HepG2 (cell line): ENCODE measurements at regions not wholly inside any gene's neighbourhood (a gene's known extent, or its start where the extent isn't known, plus 50 kb on each side); places are given as distances from the start of the nearest gene placed in this dataset.

Source experiments
- ATAC-seq: fragments of 200-7000 bp; cut with Tn5 transposase; 3 replicates; pipeline ENCODE4 v1.9.1; 2020; ENCODE audit warnings: mild to moderate bottlenecking, moderate library complexity
- BruUV-seq: library from RNA; stranded (reverse); fragments of 400-500 nt; replicated peaks from 2 replicates; lab custom pipeline; 2021; lab: Mats Ljungman, UMichigan
- CTCF ChIA-PET: fragments of 300-600 bp; formaldehyde crosslinking; extraction: SDS; loops from one replicate; lab custom pipeline; 2021; ENCODE audit warnings: low total read pairs, inconsistent platforms, low intra/inter-chr PET ratio; lab: Yijun Ruan, JAX
- POLR2A ChIA-PET: fragments of 350-600 bp; sonication (Branson Sonifier 250); formaldehyde crosslinking; loops from one replicate; lab custom pipeline; 2020; ENCODE audit warnings: antibody characterized with exemption, inconsistent platforms; lab: Yijun Ruan, JAX
- DNase-seq: peaks from one replicate; pipeline ENCODE4 v3.0.0-alpha.2; 2015; ENCODE audit warnings: low spot score
- FAIRE-seq: peaks from 3 replicates; lab custom pipeline; 2011; peaks lifted over from hg19 to GRCh38; lab: Jason Lieb, UNC
- H2AFZ ChIP-seq: one replicate; pipeline ENCODE4 v1.6.1; 2011; ENCODE audit warnings: low read length, inconsistent platforms
- H3K27ac ChIP-seq: fragments of 300-600 bp; 3 replicates; pipeline ENCODE4 v1.8.0; 2011; ENCODE audit warnings: mixed run types, mild to moderate bottlenecking, mixed read lengths, low read length, inconsistent platforms; ENCODE audit not compliant: insufficient read depth; ENCODE audit errors: extremely low read length
- H3K27me3 ChIP-seq, 2 experiments: fragments of 200-600 bp in 1 of 2; 2 replicates in 1 of 2; 3 replicates in 1 of 2; pipeline versions ENCODE4 v1.6.0 to v1.8.0; 2011; ENCODE audit warnings: low read length in 2 of 2, mild to moderate bottlenecking in 2 of 2, moderate library complexity in 2 of 2, inconsistent platforms in 1 of 2; ENCODE audit not compliant: insufficient read depth in 2 of 2, control insufficient read depth in 1 of 2
- H3K36me3 ChIP-seq, 2 experiments: fragments of 200-600 bp in 1 of 2; replicated peaks in 1 of 2; 2 replicates in 1 of 2; 3 replicates in 1 of 2; pipeline versions ENCODE4 v1.5.1 to v1.8.0; 2011; ENCODE audit warnings: low read length in 2 of 2, inconsistent platforms in 1 of 2; ENCODE audit not compliant: insufficient read depth in 2 of 2, control insufficient read depth in 1 of 2
- H3K4me1 ChIP-seq: 2 replicates; pipeline ENCODE4 v1.5.1; 2012; ENCODE audit warnings: low read length, inconsistent platforms; ENCODE audit not compliant: insufficient read depth
- H3K4me2 ChIP-seq: 2 replicates; pipeline ENCODE4 v1.6.0; 2011; ENCODE audit warnings: low read depth, low read length, inconsistent platforms
- H3K4me3 ChIP-seq, 3 experiments: fragments of 200-600 bp in 1 of 3; sonication (generic), shearing (Covaris generic) in 1 of 3; replicated peaks in 1 of 3; 2 replicates each; pipeline ENCODE4 v1.5.1; 2011 to 2016; ENCODE audit warnings: low read length in 3 of 3, inconsistent platforms in 2 of 3, low read depth in 2 of 3, mild to moderate bottlenecking in 2 of 3, control low read depth in 1 of 3, mixed read lengths in 1 of 3; ENCODE audit not compliant: insufficient read depth in 1 of 3
- H3K79me2 ChIP-seq: one replicate; pipeline ENCODE4 v1.6.1; 2011; ENCODE audit warnings: low read length, inconsistent platforms; ENCODE audit not compliant: insufficient read depth
- H3K9ac ChIP-seq: 2 replicates; pipeline ENCODE4 v1.6.0; 2011; ENCODE audit warnings: mild to moderate bottlenecking, low read depth, low read length, inconsistent platforms; ENCODE audit not compliant: insufficient read depth
- H3K9me3 ChIP-seq: 2 replicates; pipeline ENCODE4 v1.5.1; 2012; ENCODE audit warnings: mild to moderate bottlenecking, low read length
- H4K20me1 ChIP-seq: 2 replicates; pipeline ENCODE4 v1.6.0; 2011; ENCODE audit warnings: inconsistent platforms, mild to moderate bottlenecking, low read length, moderate library complexity; ENCODE audit not compliant: insufficient read depth
- ARID4A ChIP-seq: sonication (generic); formaldehyde crosslinking; IDR thresholded peaks from 2 replicates; pipeline ENCODE4 v1.5.0; 2020; ENCODE audit warnings: mild to moderate bottlenecking, missing genetic modification reagents, borderline replicate concordance
- CHCHD3 ChIP-seq: sonication (generic); formaldehyde crosslinking; IDR thresholded peaks from 2 replicates; pipeline ENCODE4 v1.8.0; 2022; ENCODE audit warnings: mild to moderate bottlenecking, missing genetic modification reagents, moderate library complexity
- FOXP1 ChIP-seq, 2 experiments: fragments of 450-650 bp in 1 of 2; IDR thresholded peaks; 2 replicates each; pipeline ENCODE4 v1.6.1; 2017 to 2018; ENCODE audit warnings: antibody characterized with exemption in 1 of 2
- FOXP4 ChIP-seq: sonication (generic); formaldehyde crosslinking; IDR thresholded peaks from 2 replicates; pipeline ENCODE4 v1.4.0; 2020; ENCODE audit warnings: missing genetic modification reagents
- HNRNPH1 ChIP-seq: fragments of 200-400 bp; formaldehyde crosslinking; optimal IDR thresholded peaks from 2 replicates; pipeline ENCODE3; 2017; ENCODE audit warnings: mild to moderate bottlenecking, low read depth, low read length
- KAT2B ChIP-seq: fragments of 150-350 bp; IDR thresholded peaks from 2 replicates; pipeline ENCODE4 v1.6.1; 2014; ENCODE audit warnings: low read depth, low read length, borderline replicate concordance
- SKIL ChIP-seq: sonication (generic); formaldehyde crosslinking; IDR thresholded peaks from 2 replicates; pipeline ENCODE4 v1.8.0; 2022; ENCODE audit warnings: missing genetic modification reagents, mild to moderate bottlenecking, moderate library complexity, borderline replicate concordance
- SP140L ChIP-seq: sonication (generic); formaldehyde crosslinking; IDR thresholded peaks from 2 replicates; pipeline ENCODE4 v1.4.0; 2020; ENCODE audit warnings: missing genetic modification reagents, borderline replicate concordance
- ZNF253 ChIP-seq: sonication (generic); formaldehyde crosslinking; IDR thresholded peaks from 2 replicates; pipeline ENCODE4 v1.8.0; 2022; ENCODE audit warnings: mild to moderate bottlenecking, missing genetic modification reagents, borderline replicate concordance
- ZNF350 ChIP-seq: sonication (generic); formaldehyde crosslinking; IDR thresholded peaks from 2 replicates; pipeline ENCODE4 v1.4.0; 2020; ENCODE audit warnings: mild to moderate bottlenecking, low read depth, missing genetic modification reagents, borderline replicate concordance
- ZNF510 ChIP-seq: sonication (generic); formaldehyde crosslinking; IDR thresholded peaks from 2 replicates; pipeline ENCODE4 v1.4.0; 2020; ENCODE audit warnings: low read depth, mild to moderate bottlenecking, missing genetic modification reagents
- ZNF616 ChIP-seq: sonication (generic); formaldehyde crosslinking; IDR thresholded peaks from 2 replicates; pipeline ENCODE4 v1.5.0; 2020; ENCODE audit warnings: low read depth, mild to moderate bottlenecking, missing genetic modification reagents
- ZUFSP ChIP-seq: sonication (generic); formaldehyde crosslinking; IDR thresholded peaks from 2 replicates; pipeline ENCODE4 v1.9.0; 2021; ENCODE audit warnings: missing genetic modification reagents, mild to moderate bottlenecking, borderline replicate concordance
- WGBS: methylation state at CpG from one replicate; pipeline ENCODE4 v1.1.6; 2017; ENCODE audit warnings: low lambda C conversion rate; 5-methylcytosine and 5-hydroxymethylcytosine counted together
- in situ Hi-C: cut with HindIII; loops from 2 replicates; pipeline ENCODE4 v1.10.0; 2017; ENCODE audit warnings: low pct_unique_long_range_greater_than_20kb; ENCODE audit not compliant: extremely low pct_ligation_motif_present
- intact Hi-C: fragments of 100-400 bp; cut with micrococcal nuclease; formaldehyde crosslinking; loops from one replicate; pipeline ENCODE4 v1.10.0; 2022; ENCODE audit not compliant: unreplicated experiment

- TF ChIP-seq FOXP1 (IDR thresholded peaks at IDR 0.05) (no peak), FOXP1 (CRISPR knock-in tag; IDR thresholded peaks at IDR 0.05) (no peak), HNRNPH1 (no peak), SP140L (CRISPR knock-in tag) (no peak), ZNF350 (CRISPR knock-in tag) (no peak), KAT2B (no peak), ZNF616 (no peak), FOXP4 (CRISPR knock-in tag) (no peak), CHCHD3 (CRISPR knock-in tag) (no peak), ZNF510 (CRISPR knock-in tag) (no peak), SKIL (CRISPR knock-in tag) (no peak), ZUFSP (CRISPR knock-in tag) (no peak), ZNF253 (CRISPR knock-in tag) (no peak), ARID4A (CRISPR knock-in tag) (no peak)
- in situ Hi-C loops = no loop called here
- intact Hi-C loops = no loop called here
- Histone ChIP-seq H3K27ac (no peak overlapping the region), H3K4me1 (no peaks in the 10 kb centered on the region), H3K9ac (no peak overlapping the region), H3K36me3 (no peaks in the 10 kb centered on the region), H3K9me3 (no peaks in the 10 kb centered on the region), H3K79me2 (no peaks in the 10 kb centered on the region), H3K4me3 (no peak overlapping the region), H4K20me1 (no peaks in the 10 kb centered on the region), H3K4me2 (no peak overlapping the region), H3K27me3 (no peaks in the 10 kb centered on the region), H2AFZ (no peak overlapping the region)
- WGBS = 3% methylated on average over 1 of the region's 1 CpG
- ATAC-seq (no peak), FAIRE-seq (no peak), DNase-seq (no peak)
- BruUV-seq = no TSS peak
- POLR2A ChIA-PET = no interaction called here
- CTCF ChIA-PET = no interaction called here
Observed at GRCh38 chr9:79432485-79432884, 139.3 kb upstream of the TLE4 start.
